Endodermal cell (in vitro differentiated cells): ENCODE measurements at regions not wholly inside any gene's neighbourhood (a gene's known extent, or its start where the extent isn't known, plus 50 kb on each side); places are given as distances from the start of the nearest gene placed in this dataset.

ENCODE experiments used
- DNase-seq: peaks from one replicate; pipeline ENCODE4 v3.0.0-alpha.2; 2017
- H3K27ac ChIP-seq: 2 replicates; pipeline ENCODE4 v1.5.1; 2013; ENCODE audit warnings: mild to moderate bottlenecking, low read depth, low read length, moderate library complexity
- H3K27me3 ChIP-seq: 2 replicates; pipeline ENCODE4 v1.6.1; 2013; ENCODE audit warnings: mild to moderate bottlenecking, low read length, moderate library complexity; ENCODE audit not compliant: insufficient read depth, control insufficient read depth, poor library complexity, severe bottlenecking
- H3K36me3 ChIP-seq: 2 replicates; pipeline ENCODE4 v1.7.0; 2013; ENCODE audit warnings: mild to moderate bottlenecking, low read length, moderate library complexity; ENCODE audit not compliant: control insufficient read depth, insufficient read depth
- H3K4me1 ChIP-seq: one replicate; pipeline ENCODE4 v1.7.0; 2013; ENCODE audit warnings: low read length; ENCODE audit not compliant: control insufficient read depth, insufficient read depth
- H3K4me3 ChIP-seq: 2 replicates; pipeline ENCODE4 v1.5.1; 2013; ENCODE audit warnings: mild to moderate bottlenecking, low read length, moderate library complexity
- H3K9ac ChIP-seq: 2 replicates; pipeline ENCODE4 v1.6.1; 2013; ENCODE audit warnings: mild to moderate bottlenecking, low read length, moderate library complexity; ENCODE audit not compliant: poor library complexity, severe bottlenecking; ENCODE audit errors: extremely low read depth
- H3K9me3 ChIP-seq: 2 replicates; pipeline ENCODE4 v1.6.1; 2013; ENCODE audit warnings: mild to moderate bottlenecking, low read length, moderate library complexity; ENCODE audit not compliant: control insufficient read depth
- H3K27ac Mint-ChIP-seq: 2 replicates; pipeline ENCODE4 v1.8.0; 2020; ENCODE audit warnings: mixed read lengths
- H3K27me3 Mint-ChIP-seq: 2 replicates; pipeline ENCODE4 v1.8.0; 2021; ENCODE audit warnings: mild to moderate bottlenecking, mixed read lengths; ENCODE audit not compliant: insufficient read depth
- H3K36me3 Mint-ChIP-seq: 2 replicates; pipeline ENCODE4 v1.8.0; 2020; ENCODE audit warnings: low read depth, mixed read lengths
- H3K4me1 Mint-ChIP-seq: 2 replicates; pipeline ENCODE4 v1.8.0; 2020; ENCODE audit warnings: mixed read lengths
- H3K4me3 Mint-ChIP-seq: 2 replicates; pipeline ENCODE4 v1.8.0; 2020; ENCODE audit warnings: mild to moderate bottlenecking, moderate library complexity, mixed read lengths
- H3K9me3 Mint-ChIP-seq: 2 replicates; pipeline ENCODE4 v1.8.0; 2020; ENCODE audit warnings: mild to moderate bottlenecking, mixed read lengths
- WGBS, 2 experiments: methylation state at CpG; one replicate each; pipeline versions ENCODE4 v1.1.5 to v1.1.7; 2013; ENCODE audit warnings: missing lambda C conversion rate in 2 of 2, mixed read lengths in 1 of 2; ENCODE audit not compliant: insufficient coverage in 1 of 2, insufficient read length in 1 of 2; 5-methylcytosine and 5-hydroxymethylcytosine counted together
- TF ChIP-seq, protein P1 (sequence below): fragments of 200-600 bp; sonication (generic); conservative IDR thresholded peaks from 2 replicates; pipeline ENCODE4 v1.5.0; 2021; ENCODE audit warnings: antibody characterized with exemption, mild to moderate bottlenecking

DNA sequence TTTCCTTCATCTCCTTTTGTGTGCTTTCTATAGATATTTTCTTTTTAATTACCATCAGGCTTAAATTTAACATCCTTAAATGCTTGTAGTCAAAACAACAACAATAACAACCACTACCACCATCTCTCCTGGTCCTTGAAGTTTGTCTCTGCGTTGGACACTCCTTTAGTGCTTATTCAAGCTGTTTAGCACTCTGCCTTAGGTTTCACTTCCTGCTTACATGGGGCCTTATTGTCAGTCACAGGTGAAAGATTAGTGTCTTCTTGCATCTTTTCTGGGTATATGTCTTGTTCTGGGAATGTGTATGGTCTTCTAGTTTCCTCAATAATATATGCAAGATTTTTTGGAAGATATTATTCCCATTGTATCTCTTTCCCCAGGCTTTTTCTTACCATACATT, 240.1 kb upstream of the NXPH2 start:
- no peak overlapping the region for H3K4me3 ChIP-seq
- peaks cover 24% of the 10 kb centered on the region for H3K9me3 Mint-ChIP-seq
- H3K27ac Mint-ChIP-seq: no peak overlapping the region
- TF ChIP-seq, protein P1, sequence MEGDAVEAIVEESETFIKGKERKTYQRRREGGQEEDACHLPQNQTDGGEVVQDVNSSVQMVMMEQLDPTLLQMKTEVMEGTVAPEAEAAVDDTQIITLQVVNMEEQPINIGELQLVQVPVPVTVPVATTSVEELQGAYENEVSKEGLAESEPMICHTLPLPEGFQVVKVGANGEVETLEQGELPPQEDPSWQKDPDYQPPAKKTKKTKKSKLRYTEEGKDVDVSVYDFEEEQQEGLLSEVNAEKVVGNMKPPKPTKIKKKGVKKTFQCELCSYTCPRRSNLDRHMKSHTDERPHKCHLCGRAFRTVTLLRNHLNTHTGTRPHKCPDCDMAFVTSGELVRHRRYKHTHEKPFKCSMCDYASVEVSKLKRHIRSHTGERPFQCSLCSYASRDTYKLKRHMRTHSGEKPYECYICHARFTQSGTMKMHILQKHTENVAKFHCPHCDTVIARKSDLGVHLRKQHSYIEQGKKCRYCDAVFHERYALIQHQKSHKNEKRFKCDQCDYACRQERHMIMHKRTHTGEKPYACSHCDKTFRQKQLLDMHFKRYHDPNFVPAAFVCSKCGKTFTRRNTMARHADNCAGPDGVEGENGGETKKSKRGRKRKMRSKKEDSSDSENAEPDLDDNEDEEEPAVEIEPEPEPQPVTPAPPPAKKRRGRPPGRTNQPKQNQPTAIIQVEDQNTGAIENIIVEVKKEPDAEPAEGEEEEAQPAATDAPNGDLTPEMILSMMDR: no peak
- no peaks in the 10 kb centered on the region for H3K4me1 ChIP-seq
- no peaks in the 10 kb centered on the region for H3K4me1 Mint-ChIP-seq
- H3K36me3 Mint-ChIP-seq: no peaks in the 10 kb centered on the region
- DNase-seq: no peak
- WGBS, 2 experiments: 97% methylated on average over 1 of the region's 1 CpG; no CpG with 5 or more reads in 1 of the 2 experiments
- no peaks in the 10 kb centered on the region for H3K27me3 ChIP-seq
- H3K36me3 ChIP-seq: no peaks in the 10 kb centered on the region
- no peak overlapping the region for H3K9ac ChIP-seq
- H3K27me3 Mint-ChIP-seq: no peaks in the 10 kb centered on the region
- no peak overlapping the region for H3K27ac ChIP-seq
- H3K4me3 Mint-ChIP-seq: no peak overlapping the region
- peaks cover 6% of the 10 kb centered on the region for H3K9me3 ChIP-seq

DNA sequence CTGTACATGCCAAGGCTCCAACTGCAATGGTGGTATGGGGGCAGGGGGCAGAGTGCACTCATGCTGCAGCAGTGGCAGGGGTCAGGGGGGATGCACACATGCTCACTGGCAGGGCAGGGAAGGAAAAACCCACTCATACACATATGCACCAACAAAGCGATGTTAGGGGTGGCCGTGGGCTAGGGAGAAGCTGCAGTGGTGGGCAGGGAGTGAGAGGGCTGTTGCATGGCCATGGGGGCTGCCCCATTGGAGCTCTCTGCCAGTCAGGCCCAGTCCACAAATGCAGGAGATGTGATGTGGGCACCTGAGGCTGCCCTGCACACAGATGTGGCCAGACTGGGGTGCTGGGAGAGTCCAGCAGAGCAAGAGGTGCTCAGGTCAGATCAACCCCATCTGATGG, 238.1 kb upstream of the NXPH2 start:
- Histone ChIP-seq H3K9me3 (peaks cover 6% of the 10 kb centered on the region), H3K36me3 (no peaks in the 10 kb centered on the region), H3K27me3 (no peaks in the 10 kb centered on the region), H3K4me3 (no peak overlapping the region), H3K9ac (no peak overlapping the region), H3K4me1 (no peaks in the 10 kb centered on the region), H3K27ac (no peak overlapping the region)
- no peaks in the 10 kb centered on the region for H3K4me1 Mint-ChIP-seq
- no peak overlapping the region for H3K27ac Mint-ChIP-seq
- WGBS, 2 experiments: 86 to 100% methylated on average over 1 to 2 of the region's 2 CpGs
- H3K9me3 Mint-ChIP-seq: peaks cover 24% of the 10 kb centered on the region
- H3K27me3 Mint-ChIP-seq: no peaks in the 10 kb centered on the region
- H3K36me3 Mint-ChIP-seq: no peaks in the 10 kb centered on the region
- TF ChIP-seq, protein P1: no peak
- no peak for DNase-seq
- no peak overlapping the region for H3K4me3 Mint-ChIP-seq

DNA sequence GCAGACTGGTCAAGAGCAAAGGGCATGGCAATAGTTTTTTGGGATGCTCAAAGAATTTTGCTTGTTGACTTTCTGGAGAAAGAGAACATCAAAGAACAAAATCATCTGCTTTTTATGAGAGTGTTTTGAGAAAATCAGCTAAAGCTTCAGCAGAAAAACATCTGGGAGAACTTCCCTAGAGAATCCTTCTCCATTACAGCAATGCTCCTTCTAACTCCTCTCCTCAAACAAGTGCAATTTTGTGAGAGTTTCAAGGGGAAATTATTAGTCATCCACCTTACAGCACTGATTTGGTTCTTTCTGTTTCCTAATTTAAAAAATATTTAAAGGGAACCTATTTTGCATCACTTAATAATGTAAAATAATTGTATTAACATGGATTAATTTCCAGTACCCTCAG, 226.9 kb upstream of the NXPH2 start:
- no peak overlapping the region for H3K9ac ChIP-seq
- no peak overlapping the region for H3K27ac ChIP-seq
- Mint-ChIP-seq H3K4me1 (no peaks in the 10 kb centered on the region), H3K36me3 (no peaks in the 10 kb centered on the region), H3K27me3 (no peaks in the 10 kb centered on the region), H3K27ac (no peak overlapping the region), H3K4me3 (no peak overlapping the region), H3K9me3 (no peaks in the 10 kb centered on the region)
- no peaks in the 10 kb centered on the region for H3K9me3 ChIP-seq
- TF ChIP-seq, protein P1: no peak
- H3K4me3 ChIP-seq: no peak overlapping the region
- no peaks in the 10 kb centered on the region for H3K4me1 ChIP-seq
- H3K36me3 ChIP-seq: no peaks in the 10 kb centered on the region
- no peaks in the 10 kb centered on the region for H3K27me3 ChIP-seq
- no peak for DNase-seq
